ENCODE measurements at regions not wholly inside any gene's neighbourhood (a gene's known extent, or its start where the extent isn't known, plus 50 kb on each side); places are given as distances from the start of the nearest gene placed in this dataset.

- TF ChIP-seq, protein P1, sequence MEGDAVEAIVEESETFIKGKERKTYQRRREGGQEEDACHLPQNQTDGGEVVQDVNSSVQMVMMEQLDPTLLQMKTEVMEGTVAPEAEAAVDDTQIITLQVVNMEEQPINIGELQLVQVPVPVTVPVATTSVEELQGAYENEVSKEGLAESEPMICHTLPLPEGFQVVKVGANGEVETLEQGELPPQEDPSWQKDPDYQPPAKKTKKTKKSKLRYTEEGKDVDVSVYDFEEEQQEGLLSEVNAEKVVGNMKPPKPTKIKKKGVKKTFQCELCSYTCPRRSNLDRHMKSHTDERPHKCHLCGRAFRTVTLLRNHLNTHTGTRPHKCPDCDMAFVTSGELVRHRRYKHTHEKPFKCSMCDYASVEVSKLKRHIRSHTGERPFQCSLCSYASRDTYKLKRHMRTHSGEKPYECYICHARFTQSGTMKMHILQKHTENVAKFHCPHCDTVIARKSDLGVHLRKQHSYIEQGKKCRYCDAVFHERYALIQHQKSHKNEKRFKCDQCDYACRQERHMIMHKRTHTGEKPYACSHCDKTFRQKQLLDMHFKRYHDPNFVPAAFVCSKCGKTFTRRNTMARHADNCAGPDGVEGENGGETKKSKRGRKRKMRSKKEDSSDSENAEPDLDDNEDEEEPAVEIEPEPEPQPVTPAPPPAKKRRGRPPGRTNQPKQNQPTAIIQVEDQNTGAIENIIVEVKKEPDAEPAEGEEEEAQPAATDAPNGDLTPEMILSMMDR (IDR thresholded peaks at IDR 0.05; ENCODE audit: insufficient read depth, low read depth, low read length): no peak
- TF ChIP-seq EZH2 (IDR thresholded peaks at IDR 0.05; ENCODE audit: insufficient read depth, low read length): no peak
- Histone ChIP-seq H3K27me3 (ENCODE audit: insufficient read depth, low read length) (no peaks in the 10 kb centered on the region), H3K4me1 (ENCODE audit: insufficient read depth, low read length) (peaks cover 6% of the 10 kb centered on the region), H3K27ac (ENCODE audit: low read depth, low read length) (no peak overlapping the region), H4K20me1 (ENCODE audit: insufficient read depth, low read length) (no peaks in the 10 kb centered on the region), H3K4me2 (ENCODE audit: low read length) (no peak overlapping the region), H3K36me3 (ENCODE audit: insufficient read depth, low read length) (no peaks in the 10 kb centered on the region), H3K9me3 (ENCODE audit: insufficient read depth, low read depth, low read length) (no peaks in the 10 kb centered on the region), H3K9ac (ENCODE audit: low read length) (no peak overlapping the region), H3K4me3 (ENCODE audit: insufficient read depth, low read depth, low read length) (no peak overlapping the region), H2AFZ (ENCODE audit: low read depth, low read length) (no peak overlapping the region), H3K79me2 (ENCODE audit: insufficient read depth, low read length) (no peaks in the 10 kb centered on the region)
- Mint-ChIP-seq H3K36me3 (ENCODE audit: low read depth, unreplicated experiment) (no peaks in the 10 kb centered on the region), H3K4me1 (ENCODE audit: low read depth, unreplicated experiment) (no peaks in the 10 kb centered on the region), H3K27ac (ENCODE audit: unreplicated experiment) (no peak overlapping the region), H3K4me3 (ENCODE audit: unreplicated experiment) (no peak overlapping the region), H3K27me3 (ENCODE audit: low read depth, unreplicated experiment) (peaks cover 5% of the 10 kb centered on the region), H3K9me3 (ENCODE audit: unreplicated experiment) (no peaks in the 10 kb centered on the region)
- DNase-seq (ENCODE audit: low read depth) (no peak), FAIRE-seq (no peak)
Measured at GRCh38 chr10:93193906-93194305, 120.2 kb downstream of the CYP26A1 start.

DNA sequence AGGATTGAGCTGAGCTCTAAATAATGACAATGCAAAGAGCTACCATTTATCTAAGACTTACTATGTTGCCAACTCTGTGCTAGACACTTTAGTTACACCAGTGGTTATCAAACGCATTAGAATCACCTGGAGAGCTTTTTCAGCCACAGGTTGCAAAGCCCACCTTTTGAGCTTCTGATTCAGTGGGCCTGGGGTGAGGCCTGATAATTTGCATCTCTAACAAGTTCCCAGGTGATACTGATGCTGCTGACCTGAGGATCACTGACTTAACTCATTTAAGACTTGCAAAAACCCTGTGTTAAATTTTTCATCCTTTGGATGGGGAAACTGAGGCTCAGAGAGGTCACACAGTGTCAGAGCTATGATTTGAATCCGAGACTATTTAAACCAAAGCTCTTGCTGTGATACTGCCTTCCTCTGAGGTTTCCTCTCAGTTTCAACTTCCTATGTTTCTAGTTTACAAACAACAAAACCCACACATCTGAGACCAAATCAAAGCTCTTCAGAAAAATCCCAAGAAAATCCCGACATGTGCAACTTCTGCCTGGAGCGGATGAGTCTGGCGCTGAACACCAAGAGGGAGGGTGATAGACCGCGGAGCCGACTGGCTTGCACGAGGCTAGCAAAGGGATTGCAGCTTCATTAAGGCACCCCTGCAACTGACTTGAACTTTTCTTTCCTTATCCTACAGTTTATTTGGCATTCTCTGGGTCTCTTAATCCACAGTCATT is 124.9 kb downstream of the CYP26A1 start:
- peak overlapping the region; percentile 49 for H2AFZ ChIP-seq (ENCODE audit: low read depth, low read length)
- no peak for TF ChIP-seq EZH2 (IDR thresholded peaks at IDR 0.05; ENCODE audit: insufficient read depth, low read length)
- TF ChIP-seq, protein P1 (IDR thresholded peaks at IDR 0.05; ENCODE audit: insufficient read depth, low read depth, low read length): no peak
- no peaks in the 10 kb centered on the region for H3K9me3 ChIP-seq (ENCODE audit: insufficient read depth, low read depth, low read length)
- peak; percentile 49 for FAIRE-seq
- H3K36me3 ChIP-seq (ENCODE audit: insufficient read depth, low read length): no peaks in the 10 kb centered on the region
- H3K4me3 ChIP-seq (ENCODE audit: insufficient read depth, low read depth, low read length): peak overlapping the region; percentile 47
- Mint-ChIP-seq H3K27ac (ENCODE audit: unreplicated experiment) (no peak overlapping the region), H3K4me3 (ENCODE audit: unreplicated experiment) (no peak overlapping the region), H3K27me3 (ENCODE audit: low read depth, unreplicated experiment) (peaks cover 5% of the 10 kb centered on the region), H3K9me3 (ENCODE audit: unreplicated experiment) (no peaks in the 10 kb centered on the region), H3K4me1 (ENCODE audit: low read depth, unreplicated experiment) (peaks cover 2% of the 10 kb centered on the region), H3K36me3 (ENCODE audit: low read depth, unreplicated experiment) (no peaks in the 10 kb centered on the region)
- H3K27me3 ChIP-seq (ENCODE audit: insufficient read depth, low read length): no peaks in the 10 kb centered on the region
- H3K9ac ChIP-seq (ENCODE audit: low read length): peak overlapping the region; percentile 32
- no peak for DNase-seq (ENCODE audit: low read depth)
- peak overlapping the region; percentile 79 for H3K4me2 ChIP-seq (ENCODE audit: low read length)
- H4K20me1 ChIP-seq (ENCODE audit: insufficient read depth, low read length): no peaks in the 10 kb centered on the region
- peaks cover 12% of the 10 kb centered on the region for H3K4me1 ChIP-seq (ENCODE audit: insufficient read depth, low read length)
- no peak overlapping the region for H3K27ac ChIP-seq (ENCODE audit: low read depth, low read length)
- H3K79me2 ChIP-seq (ENCODE audit: insufficient read depth, low read length): no peaks in the 10 kb centered on the region

- peak; percentile 71 for FAIRE-seq
- Histone ChIP-seq H3K27me3 (ENCODE audit: insufficient read depth, low read length) (no peaks in the 10 kb centered on the region), H3K27ac (ENCODE audit: low read depth, low read length) (peak overlapping the region; percentile 25), H3K9ac (ENCODE audit: low read length) (peak overlapping the region; percentile 32), H3K4me1 (ENCODE audit: insufficient read depth, low read length) (peaks cover 12% of the 10 kb centered on the region), H3K4me2 (ENCODE audit: low read length) (peak overlapping the region; percentile 79), H3K4me3 (ENCODE audit: insufficient read depth, low read depth, low read length) (peak overlapping the region; percentile 47), H2AFZ (ENCODE audit: low read depth, low read length) (peak overlapping the region; percentile 77), H3K79me2 (ENCODE audit: insufficient read depth, low read length) (no peaks in the 10 kb centered on the region), H3K36me3 (ENCODE audit: insufficient read depth, low read length) (no peaks in the 10 kb centered on the region), H4K20me1 (ENCODE audit: insufficient read depth, low read length) (no peaks in the 10 kb centered on the region), H3K9me3 (ENCODE audit: insufficient read depth, low read depth, low read length) (no peaks in the 10 kb centered on the region)
- TF ChIP-seq, protein P1 (IDR thresholded peaks at IDR 0.05; ENCODE audit: insufficient read depth, low read depth, low read length): no peak
- no peak for TF ChIP-seq EZH2 (IDR thresholded peaks at IDR 0.05; ENCODE audit: insufficient read depth, low read length)
- Mint-ChIP-seq H3K36me3 (ENCODE audit: low read depth, unreplicated experiment) (no peaks in the 10 kb centered on the region), H3K9me3 (ENCODE audit: unreplicated experiment) (no peaks in the 10 kb centered on the region), H3K27ac (ENCODE audit: unreplicated experiment) (no peak overlapping the region), H3K4me1 (ENCODE audit: low read depth, unreplicated experiment) (peaks cover 2% of the 10 kb centered on the region), H3K4me3 (ENCODE audit: unreplicated experiment) (no peak overlapping the region), H3K27me3 (ENCODE audit: low read depth, unreplicated experiment) (peaks cover 5% of the 10 kb centered on the region)
- peak; percentile 85 for DNase-seq (ENCODE audit: low read depth)
Measured at GRCh38 chr10:93199191-93199751, 125.6 kb downstream of the CYP26A1 start.

All from astrocyte (in vitro differentiated cells and primary cell).